Hepatocyte (in vitro differentiated cells): ENCODE measurements at regions not wholly inside any gene's neighbourhood (a gene's known extent, or its start where the extent isn't known, plus 50 kb on each side); places are given as distances from the start of the nearest gene placed in this dataset.

Source experiments
- DNase-seq: peaks from one replicate; pipeline ENCODE4 v3.0.0-alpha.2; 2016; ENCODE audit warnings: low spot score
- H2AFZ ChIP-seq: fragments of 200-600 bp; sonication (generic); 2 replicates; pipeline ENCODE4 v1.6.0; 2016; ENCODE audit warnings: antibody characterized with exemption, mild to moderate bottlenecking
- H3K27ac ChIP-seq: fragments of 200-600 bp; sonication (generic); 2 replicates; pipeline ENCODE4 v1.5.1; 2016; ENCODE audit warnings: mild to moderate bottlenecking
- H3K27me3 ChIP-seq: fragments of 200-600 bp; sonication (generic); 2 replicates; pipeline ENCODE4 v1.6.1; 2016
- H3K36me3 ChIP-seq: fragments of 200-600 bp; sonication (generic); replicated peaks from 2 replicates; pipeline ENCODE4 v1.5.1; 2016; ENCODE audit warnings: low read depth; ENCODE audit not compliant: insufficient read depth
- H3K4me1 ChIP-seq: fragments of 200-600 bp; sonication (generic); 2 replicates; pipeline ENCODE4 v1.5.1; 2016; ENCODE audit warnings: mild to moderate bottlenecking, moderate library complexity; ENCODE audit not compliant: insufficient read depth
- H3K4me2 ChIP-seq: fragments of 200-600 bp; sonication (generic); 2 replicates; pipeline ENCODE4 v1.6.0; 2016
- H3K4me3 ChIP-seq: fragments of 200-600 bp; sonication (generic); 2 replicates; pipeline ENCODE4 v1.5.1; 2016; ENCODE audit warnings: mild to moderate bottlenecking
- H3K79me2 ChIP-seq: fragments of 200-600 bp; sonication (generic); 2 replicates; pipeline ENCODE4 v1.6.0; 2017; ENCODE audit warnings: mild to moderate bottlenecking
- H3K9me2 ChIP-seq: fragments of 200-600 bp; sonication (generic); replicated peaks from 2 replicates; pipeline ENCODE4 v1.6.0; 2017; ENCODE audit warnings: mild to moderate bottlenecking; ENCODE audit not compliant: insufficient read depth
- H3K9me3 ChIP-seq: fragments of 200-600 bp; sonication (generic); 2 replicates; pipeline ENCODE4 v1.5.1; 2016; ENCODE audit warnings: low read depth, mild to moderate bottlenecking
- H4K20me1 ChIP-seq: fragments of 200-600 bp; sonication (generic); 2 replicates; pipeline ENCODE4 v1.6.0; 2016; ENCODE audit warnings: mild to moderate bottlenecking; ENCODE audit not compliant: insufficient read depth, poor library complexity, severe bottlenecking
- CTCF ChIP-seq: fragments of 200-600 bp; sonication (generic); IDR thresholded peaks from 2 replicates; pipeline ENCODE4 v1.5.1; 2016; ENCODE audit warnings: antibody characterized with exemption, mild to moderate bottlenecking; ENCODE audit not compliant: poor library complexity
- EZH2 ChIP-seq: fragments of 200-600 bp; sonication (generic); IDR thresholded peaks from 2 replicates; pipeline ENCODE4 v1.6.1; 2016; ENCODE audit warnings: antibody characterized with exemption, mild to moderate bottlenecking, borderline replicate concordance
- EZH2phosphoT487 ChIP-seq: fragments of 200-600 bp; sonication (generic); IDR thresholded peaks from one replicate; pipeline ENCODE4 v1.6.1; 2018; ENCODE audit warnings: antibody characterized with exemption, mild to moderate bottlenecking, low read depth, moderate library complexity; ENCODE audit not compliant: unreplicated experiment, severe bottlenecking
- WGBS: methylation state at CpG from one replicate; pipeline ENCODE4 v1.1.6; 2016; ENCODE audit warnings: low lambda C conversion rate; ENCODE audit errors: missing lambda C conversion rate; 5-methylcytosine and 5-hydroxymethylcytosine counted together

GRCh38 chr2:225114786-225115323 lies 72.6 kb upstream of the DOCK10 start:
- no peak overlapping the region for H3K4me3 ChIP-seq
- no peaks in the 10 kb centered on the region for H3K4me1 ChIP-seq
- DNase-seq = no peak
- H3K36me3 ChIP-seq = no peaks in the 10 kb centered on the region
- H4K20me1 ChIP-seq = no peaks in the 10 kb centered on the region
- WGBS = 96% methylated on average over 2 of the region's 2 CpGs
- no peak overlapping the region for H2AFZ ChIP-seq
- H3K4me2 ChIP-seq = no peak overlapping the region
- no peaks in the 10 kb centered on the region for H3K9me3 ChIP-seq
- TF ChIP-seq EZH2phosphoT487 (no peak), CTCF (no peak), EZH2 (no peak)
- H3K27ac ChIP-seq = no peak overlapping the region
- no peaks in the 10 kb centered on the region for H3K27me3 ChIP-seq
- H3K9me2 ChIP-seq = no peaks in the 10 kb centered on the region
- H3K79me2 ChIP-seq = no peaks in the 10 kb centered on the region

GRCh38 chr2:225113371-225114015 lies 71.2 kb upstream of the DOCK10 start:
- 71% methylated on average over 3 of the region's 3 CpGs for WGBS
- DNase-seq = no peak
- TF ChIP-seq CTCF = no peak
- no peak for TF ChIP-seq EZH2phosphoT487
- TF ChIP-seq EZH2 = no peak
- Histone ChIP-seq H3K4me3 (no peak overlapping the region), H3K9me3 (no peaks in the 10 kb centered on the region), H3K36me3 (no peaks in the 10 kb centered on the region), H3K27ac (no peak overlapping the region), H3K27me3 (no peaks in the 10 kb centered on the region), H3K4me2 (no peak overlapping the region), H2AFZ (no peak overlapping the region), H3K9me2 (no peaks in the 10 kb centered on the region), H4K20me1 (no peaks in the 10 kb centered on the region), H3K79me2 (no peaks in the 10 kb centered on the region), H3K4me1 (no peaks in the 10 kb centered on the region)

GRCh38 chr2:225112362-225113126 lies 70.3 kb upstream of the DOCK10 start:
- Histone ChIP-seq H4K20me1 (no peaks in the 10 kb centered on the region), H3K79me2 (no peaks in the 10 kb centered on the region), H3K4me1 (no peaks in the 10 kb centered on the region), H3K36me3 (no peaks in the 10 kb centered on the region), H3K9me2 (no peaks in the 10 kb centered on the region), H3K4me3 (no peak overlapping the region), H3K27me3 (no peaks in the 10 kb centered on the region), H3K9me3 (no peaks in the 10 kb centered on the region), H3K4me2 (no peak overlapping the region), H2AFZ (no peak overlapping the region), H3K27ac (no peak overlapping the region)
- TF ChIP-seq CTCF (no peak), EZH2phosphoT487 (no peak), EZH2 (no peak)
- no peak for DNase-seq
- 86% methylated on average over 10 of the region's 10 CpGs for WGBS
